Nephron (organoid): ENCODE measurements at regions not wholly inside any gene's neighbourhood (a gene's known extent, or its start where the extent isn't known, plus 50 kb on each side); places are given as distances from the start of the nearest gene placed in this dataset.

Experiments
- H3K27ac Mint-ChIP-seq, 3 experiments: 2 replicates each; pipeline ENCODE4 v1.8.0; 2020; ENCODE audit warnings: mixed read lengths in 3 of 3, mild to moderate bottlenecking in 2 of 3, moderate library complexity in 1 of 3
- H3K27me3 Mint-ChIP-seq: 2 replicates; pipeline ENCODE4 v1.8.0; 2021; ENCODE audit warnings: low read depth, mild to moderate bottlenecking, moderate library complexity, mixed read lengths
- H3K36me3 Mint-ChIP-seq: 2 replicates; pipeline ENCODE4 v1.8.0; 2020; ENCODE audit warnings: low read depth, mixed read lengths
- H3K4me1 Mint-ChIP-seq: 2 replicates; pipeline ENCODE4 v1.8.0; 2020; ENCODE audit warnings: mixed read lengths
- H3K4me3 Mint-ChIP-seq, 3 experiments: 2 replicates each; pipeline ENCODE4 v1.8.0; 2020; ENCODE audit warnings: mild to moderate bottlenecking in 3 of 3, mixed read lengths in 3 of 3, moderate library complexity in 2 of 3
- H3K9me3 Mint-ChIP-seq: 2 replicates; pipeline ENCODE4 v1.8.0; 2020; ENCODE audit warnings: mixed read lengths
- TF ChIP-seq, protein P1 (sequence below), 3 experiments: fragments of 200-600 bp; sonication (generic); IDR thresholded peaks; one replicate each; pipeline ENCODE4 v1.5.0; 2021; ENCODE audit warnings: antibody characterized with exemption in 3 of 3; ENCODE audit not compliant: unreplicated experiment in 3 of 3

DNA sequence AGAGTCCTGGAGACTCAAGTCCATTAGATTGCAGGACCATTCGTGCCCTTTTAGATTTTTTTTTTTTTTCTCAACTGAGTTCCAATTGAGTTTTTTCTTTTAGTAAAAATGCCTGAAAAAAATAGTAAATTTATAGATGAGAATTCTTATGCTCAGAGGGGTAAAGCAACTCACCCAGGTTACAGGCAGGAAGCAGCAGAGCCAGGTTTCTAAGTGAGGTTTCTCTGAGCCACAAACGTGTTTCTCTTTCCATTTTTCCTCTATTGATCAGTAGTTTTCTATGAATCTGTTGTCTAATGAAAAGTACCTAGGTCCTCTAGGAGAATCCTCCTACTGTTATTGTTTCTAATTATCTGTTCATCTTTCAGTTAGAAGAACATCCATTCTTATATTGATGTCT is 66.4 kb upstream of the C12orf71 start:
- Mint-ChIP-seq H3K27ac (no peak overlapping the region), H3K4me3 (no peak overlapping the region), H3K9me3 (no peaks in the 10 kb centered on the region), H3K36me3 (no peaks in the 10 kb centered on the region), H3K27me3 (no peaks in the 10 kb centered on the region), H3K4me1 (no peaks in the 10 kb centered on the region)
- TF ChIP-seq, protein P1, sequence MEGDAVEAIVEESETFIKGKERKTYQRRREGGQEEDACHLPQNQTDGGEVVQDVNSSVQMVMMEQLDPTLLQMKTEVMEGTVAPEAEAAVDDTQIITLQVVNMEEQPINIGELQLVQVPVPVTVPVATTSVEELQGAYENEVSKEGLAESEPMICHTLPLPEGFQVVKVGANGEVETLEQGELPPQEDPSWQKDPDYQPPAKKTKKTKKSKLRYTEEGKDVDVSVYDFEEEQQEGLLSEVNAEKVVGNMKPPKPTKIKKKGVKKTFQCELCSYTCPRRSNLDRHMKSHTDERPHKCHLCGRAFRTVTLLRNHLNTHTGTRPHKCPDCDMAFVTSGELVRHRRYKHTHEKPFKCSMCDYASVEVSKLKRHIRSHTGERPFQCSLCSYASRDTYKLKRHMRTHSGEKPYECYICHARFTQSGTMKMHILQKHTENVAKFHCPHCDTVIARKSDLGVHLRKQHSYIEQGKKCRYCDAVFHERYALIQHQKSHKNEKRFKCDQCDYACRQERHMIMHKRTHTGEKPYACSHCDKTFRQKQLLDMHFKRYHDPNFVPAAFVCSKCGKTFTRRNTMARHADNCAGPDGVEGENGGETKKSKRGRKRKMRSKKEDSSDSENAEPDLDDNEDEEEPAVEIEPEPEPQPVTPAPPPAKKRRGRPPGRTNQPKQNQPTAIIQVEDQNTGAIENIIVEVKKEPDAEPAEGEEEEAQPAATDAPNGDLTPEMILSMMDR (IDR thresholded peaks at IDR 0.05; ENCODE audit: unreplicated experiment in 3 of 3) = no peak

DNA sequence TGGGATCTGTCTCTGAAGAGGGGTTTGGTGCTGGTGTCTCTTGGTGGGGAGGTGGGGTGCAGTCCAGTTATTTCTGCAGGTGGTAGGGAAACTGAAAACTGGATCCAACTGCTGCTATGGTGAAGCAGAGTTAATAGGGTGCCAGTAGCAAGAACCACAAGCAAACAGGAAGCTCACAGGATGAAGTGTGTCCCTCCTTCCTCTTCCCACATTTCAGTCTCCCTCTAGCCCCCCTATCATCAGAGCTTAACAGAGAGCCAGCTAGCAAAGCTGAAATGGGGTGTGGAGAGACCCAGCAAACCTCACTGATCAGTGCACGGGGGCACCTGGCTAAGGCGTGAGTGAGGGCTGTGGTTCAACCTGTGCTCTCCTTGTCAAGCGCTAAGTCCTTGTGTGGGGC is 69.1 kb upstream of the C12orf71 start:
- Mint-ChIP-seq H3K4me3 (no peak overlapping the region), H3K27me3 (no peaks in the 10 kb centered on the region), H3K27ac (no peak overlapping the region), H3K36me3 (no peaks in the 10 kb centered on the region), H3K9me3 (no peaks in the 10 kb centered on the region), H3K4me1 (no peaks in the 10 kb centered on the region)
- TF ChIP-seq, protein P1 (IDR thresholded peaks at IDR 0.05; ENCODE audit: unreplicated experiment in 3 of 3) = no peak

DNA sequence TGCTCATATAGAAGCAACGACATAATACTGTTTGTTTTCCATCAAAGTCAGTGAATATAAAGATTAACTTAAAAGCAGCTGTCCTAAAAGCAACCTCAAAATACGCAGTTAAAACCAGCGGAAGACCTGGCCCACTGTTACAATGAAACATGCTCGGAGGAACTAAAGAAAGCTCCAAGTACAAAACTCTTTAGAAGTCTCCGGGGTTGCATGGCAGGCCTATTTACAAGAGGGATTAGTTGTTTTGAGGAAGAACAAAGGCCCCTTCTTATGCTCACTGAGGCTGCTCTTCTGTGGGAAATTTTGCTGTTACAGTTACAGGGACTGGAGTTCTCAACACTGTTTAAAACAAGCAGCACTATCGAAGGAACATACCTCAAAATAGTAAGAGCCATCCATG is 75.9 kb upstream of the C12orf71 start:
- Mint-ChIP-seq H3K9me3 (peaks cover 3% of the 10 kb centered on the region), H3K36me3 (no peaks in the 10 kb centered on the region), H3K27ac (no peak overlapping the region), H3K27me3 (no peaks in the 10 kb centered on the region), H3K4me3 (no peak overlapping the region), H3K4me1 (no peaks in the 10 kb centered on the region)
- TF ChIP-seq, protein P1 (IDR thresholded peaks at IDR 0.05; ENCODE audit: unreplicated experiment in 3 of 3) = no peak

DNA sequence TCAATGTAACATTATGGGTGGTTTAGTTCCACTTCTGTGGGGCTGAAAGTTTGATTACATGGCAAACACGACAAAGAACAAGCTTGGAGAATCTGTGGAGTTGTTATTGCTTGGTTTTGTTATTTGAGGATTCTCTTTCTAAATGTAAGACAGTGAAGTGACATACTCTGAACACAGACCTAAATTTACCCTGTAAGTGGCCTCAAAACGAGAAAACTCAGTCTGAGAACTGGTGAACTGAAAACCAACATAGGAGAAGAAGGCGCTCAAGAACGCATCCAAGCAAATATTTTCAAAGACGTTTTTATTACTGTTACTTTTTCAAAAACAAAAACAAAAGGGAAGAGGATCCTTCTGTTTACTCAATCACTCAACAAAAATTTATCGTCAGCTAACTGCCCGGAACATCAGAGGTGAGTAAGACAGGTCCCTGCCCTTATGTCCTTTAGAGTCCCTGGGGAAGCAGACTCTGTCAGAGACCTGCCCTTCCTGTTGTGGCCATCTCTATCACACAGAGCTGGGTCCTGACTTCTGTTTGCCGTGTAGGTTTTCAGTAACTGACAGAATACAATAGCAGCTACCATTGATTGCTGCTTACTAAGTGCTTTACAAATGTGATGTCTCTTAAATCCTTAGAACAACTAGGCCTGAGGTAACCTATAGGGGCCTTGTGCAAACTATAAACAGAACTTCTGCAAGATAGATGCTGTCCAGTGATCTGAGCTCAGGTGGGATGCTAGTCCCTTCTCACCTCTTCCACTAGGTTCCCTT is 79.3 kb upstream of the C12orf71 start:
- Mint-ChIP-seq H3K27ac (no peak overlapping the region), H3K9me3 (peaks cover 8% of the 10 kb centered on the region), H3K4me1 (peaks cover 10% of the 10 kb centered on the region), H3K4me3 (no peak overlapping the region), H3K27me3 (peaks cover 4% of the 10 kb centered on the region), H3K36me3 (no peaks in the 10 kb centered on the region)
- TF ChIP-seq, protein P1 (IDR thresholded peaks at IDR 0.05; ENCODE audit: unreplicated experiment in 3 of 3) = no peak

DNA sequence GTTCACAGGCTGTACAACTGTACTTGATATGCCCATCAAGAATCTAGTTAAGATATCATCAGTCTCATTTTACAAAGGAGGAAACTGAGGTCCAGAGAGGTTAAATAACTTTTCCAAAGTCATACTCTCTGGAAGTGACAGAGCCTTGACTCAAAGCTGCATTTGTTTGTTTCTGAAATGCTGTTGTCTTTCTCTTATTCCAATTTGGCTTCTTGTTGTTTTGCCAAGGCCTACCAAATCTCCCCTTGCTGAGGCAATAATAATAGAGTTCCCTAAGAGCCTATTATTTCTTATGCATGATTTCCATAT is 79.8 kb upstream of the C12orf71 start:
- Mint-ChIP-seq H3K9me3 (peaks cover 10% of the 10 kb centered on the region), H3K4me3 (no peak overlapping the region), H3K27ac (no peak overlapping the region), H3K36me3 (no peaks in the 10 kb centered on the region), H3K4me1 (peaks cover 10% of the 10 kb centered on the region), H3K27me3 (peaks cover 4% of the 10 kb centered on the region)
- TF ChIP-seq, protein P1 (IDR thresholded peaks at IDR 0.05; ENCODE audit: unreplicated experiment in 3 of 3) = no peak

DNA sequence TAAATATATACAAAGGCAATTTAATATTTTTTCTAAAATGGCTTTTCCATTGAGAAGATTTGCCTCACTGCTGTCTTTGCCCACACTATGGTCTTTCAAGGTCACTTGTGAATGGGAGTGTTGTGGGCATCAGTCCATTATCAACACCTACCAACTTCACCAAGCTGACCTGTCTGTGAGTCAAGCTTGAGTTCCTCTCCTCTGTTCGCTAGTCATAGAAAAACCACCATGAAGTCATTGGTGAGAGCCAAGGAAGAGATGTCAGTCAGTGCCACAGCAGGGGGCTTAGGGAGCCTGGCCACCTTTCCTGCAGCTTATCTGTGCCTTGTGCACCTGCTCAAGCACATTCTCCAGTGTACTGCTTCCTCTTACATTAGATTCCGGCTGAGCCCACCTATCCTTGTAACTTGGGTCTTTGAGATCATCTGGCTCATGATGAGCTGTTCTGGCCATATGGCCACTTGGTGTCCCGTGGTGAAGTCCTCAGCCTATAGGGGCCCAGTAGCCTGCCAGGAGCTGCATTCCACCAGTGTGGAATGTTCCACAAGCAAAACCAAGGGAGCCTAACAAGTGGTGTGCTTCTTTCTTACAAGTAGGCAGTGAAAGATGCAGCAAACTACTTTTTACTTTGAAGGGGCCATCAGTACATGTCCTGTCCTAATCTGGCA is 80.8 kb upstream of the C12orf71 start:
- H3K27me3 Mint-ChIP-seq = peaks cover 4% of the 10 kb centered on the region
- no peaks in the 10 kb centered on the region for H3K36me3 Mint-ChIP-seq
- no peak overlapping the region for H3K4me3 Mint-ChIP-seq
- TF ChIP-seq, protein P1 (IDR thresholded peaks at IDR 0.05; ENCODE audit: unreplicated experiment in 3 of 3) = no peak
- H3K4me1 Mint-ChIP-seq = peaks cover 10% of the 10 kb centered on the region
- no peak overlapping the region for H3K27ac Mint-ChIP-seq
- H3K9me3 Mint-ChIP-seq = peaks cover 20% of the 10 kb centered on the region
